HepG2 (cell line): ENCODE measurements at regions not wholly inside any gene's neighbourhood (a gene's known extent, or its start where the extent isn't known, plus 50 kb on each side); places are given as distances from the start of the nearest gene placed in this dataset.

ENCODE experiments used
- ATAC-seq: fragments of 200-7000 bp; cut with Tn5 transposase; 3 replicates; pipeline ENCODE4 v1.9.1; 2020; ENCODE audit warnings: mild to moderate bottlenecking, moderate library complexity
- BruUV-seq: library from RNA; stranded (reverse); fragments of 400-500 nt; replicated peaks from 2 replicates; lab custom pipeline; 2021; lab: Mats Ljungman, UMichigan
- CTCF ChIA-PET: fragments of 300-600 bp; formaldehyde crosslinking; extraction: SDS; loops from one replicate; lab custom pipeline; 2021; ENCODE audit warnings: low total read pairs, inconsistent platforms, low intra/inter-chr PET ratio; lab: Yijun Ruan, JAX
- POLR2A ChIA-PET: fragments of 350-600 bp; sonication (Branson Sonifier 250); formaldehyde crosslinking; loops from one replicate; lab custom pipeline; 2020; ENCODE audit warnings: antibody characterized with exemption, inconsistent platforms; lab: Yijun Ruan, JAX
- DNase-seq: peaks from one replicate; pipeline ENCODE4 v3.0.0-alpha.2; 2015; ENCODE audit warnings: low spot score
- FAIRE-seq: peaks from 3 replicates; lab custom pipeline; 2011; peaks lifted over from hg19 to GRCh38; lab: Jason Lieb, UNC
- H2AFZ ChIP-seq: one replicate; pipeline ENCODE4 v1.6.1; 2011; ENCODE audit warnings: low read length, inconsistent platforms
- H3K27ac ChIP-seq: fragments of 300-600 bp; 3 replicates; pipeline ENCODE4 v1.8.0; 2011; ENCODE audit warnings: mixed run types, mild to moderate bottlenecking, mixed read lengths, low read length, inconsistent platforms; ENCODE audit not compliant: insufficient read depth; ENCODE audit errors: extremely low read length
- H3K27me3 ChIP-seq, 2 experiments: fragments of 200-600 bp in 1 of 2; 2 replicates in 1 of 2; 3 replicates in 1 of 2; pipeline versions ENCODE4 v1.6.0 to v1.8.0; 2011; ENCODE audit warnings: low read length in 2 of 2, mild to moderate bottlenecking in 2 of 2, moderate library complexity in 2 of 2, inconsistent platforms in 1 of 2; ENCODE audit not compliant: insufficient read depth in 2 of 2, control insufficient read depth in 1 of 2
- H3K36me3 ChIP-seq, 2 experiments: fragments of 200-600 bp in 1 of 2; replicated peaks in 1 of 2; 2 replicates in 1 of 2; 3 replicates in 1 of 2; pipeline versions ENCODE4 v1.5.1 to v1.8.0; 2011; ENCODE audit warnings: low read length in 2 of 2, inconsistent platforms in 1 of 2; ENCODE audit not compliant: insufficient read depth in 2 of 2, control insufficient read depth in 1 of 2
- H3K4me1 ChIP-seq: 2 replicates; pipeline ENCODE4 v1.5.1; 2012; ENCODE audit warnings: low read length, inconsistent platforms; ENCODE audit not compliant: insufficient read depth
- H3K4me2 ChIP-seq: 2 replicates; pipeline ENCODE4 v1.6.0; 2011; ENCODE audit warnings: low read depth, low read length, inconsistent platforms
- H3K4me3 ChIP-seq, 3 experiments: fragments of 200-600 bp in 1 of 3; sonication (generic), shearing (Covaris generic) in 1 of 3; replicated peaks in 1 of 3; 2 replicates each; pipeline ENCODE4 v1.5.1; 2011 to 2016; ENCODE audit warnings: low read length in 3 of 3, inconsistent platforms in 2 of 3, low read depth in 2 of 3, mild to moderate bottlenecking in 2 of 3, control low read depth in 1 of 3, mixed read lengths in 1 of 3; ENCODE audit not compliant: insufficient read depth in 1 of 3
- H3K79me2 ChIP-seq: one replicate; pipeline ENCODE4 v1.6.1; 2011; ENCODE audit warnings: low read length, inconsistent platforms; ENCODE audit not compliant: insufficient read depth
- H3K9ac ChIP-seq: 2 replicates; pipeline ENCODE4 v1.6.0; 2011; ENCODE audit warnings: mild to moderate bottlenecking, low read depth, low read length, inconsistent platforms; ENCODE audit not compliant: insufficient read depth
- H3K9me3 ChIP-seq: 2 replicates; pipeline ENCODE4 v1.5.1; 2012; ENCODE audit warnings: mild to moderate bottlenecking, low read length
- H4K20me1 ChIP-seq: 2 replicates; pipeline ENCODE4 v1.6.0; 2011; ENCODE audit warnings: inconsistent platforms, mild to moderate bottlenecking, low read length, moderate library complexity; ENCODE audit not compliant: insufficient read depth
- ATF5 ChIP-seq: sonication (generic); formaldehyde crosslinking; IDR thresholded peaks from 2 replicates; pipeline ENCODE4 v1.4.0; 2020; ENCODE audit warnings: mild to moderate bottlenecking, low read depth, missing genetic modification reagents
- CEBPB ChIP-seq: IDR thresholded peaks from 2 replicates; pipeline ENCODE4 v1.6.1; 2011; ENCODE audit warnings: low read depth, low read length, improper control_type of control experiment, borderline replicate concordance
- CREM ChIP-seq, 2 experiments: sonication (generic) in 1 of 2; formaldehyde crosslinking in 1 of 2; IDR thresholded peaks; 2 replicates each; pipeline versions ENCODE4 v1.4.0 to v1.6.1; 2016 to 2020; ENCODE audit warnings: antibody characterized with exemption in 1 of 2, mild to moderate bottlenecking in 1 of 2, missing genetic modification reagents in 1 of 2
- HHEX ChIP-seq: IDR thresholded peaks from 2 replicates; pipeline ENCODE4 v1.6.1; 2016; ENCODE audit warnings: control low read depth
- MTF1 ChIP-seq: sonication (generic); formaldehyde crosslinking; IDR thresholded peaks from 2 replicates; pipeline ENCODE4 v1.5.0; 2020; ENCODE audit warnings: missing genetic modification reagents
- TARDBP ChIP-seq: sonication (generic); formaldehyde crosslinking; IDR thresholded peaks from 2 replicates; pipeline ENCODE4 v1.8.0; 2022; ENCODE audit warnings: mild to moderate bottlenecking, missing genetic modification reagents
- THAP7 ChIP-seq: sonication (generic); formaldehyde crosslinking; IDR thresholded peaks from 2 replicates; pipeline ENCODE4 v1.8.1; 2023; ENCODE audit warnings: mild to moderate bottlenecking, missing genetic modification reagents
- ZNF331 ChIP-seq: sonication (generic); formaldehyde crosslinking; IDR thresholded peaks from 2 replicates; pipeline ENCODE4 v1.4.0; 2020; ENCODE audit warnings: missing genetic modification reagents
- WGBS: methylation state at CpG from one replicate; pipeline ENCODE4 v1.1.6; 2017; ENCODE audit warnings: low lambda C conversion rate; 5-methylcytosine and 5-hydroxymethylcytosine counted together
- in situ Hi-C: cut with HindIII; loops from 2 replicates; pipeline ENCODE4 v1.10.0; 2017; ENCODE audit warnings: low pct_unique_long_range_greater_than_20kb; ENCODE audit not compliant: extremely low pct_ligation_motif_present
- intact Hi-C: fragments of 100-400 bp; cut with micrococcal nuclease; formaldehyde crosslinking; loops from one replicate; pipeline ENCODE4 v1.10.0; 2022; ENCODE audit not compliant: unreplicated experiment
- TF ChIP-seq, protein P1 (sequence below): sonication (generic); formaldehyde crosslinking; IDR thresholded peaks from 2 replicates; pipeline ENCODE4 v1.4.0; 2020; ENCODE audit warnings: missing genetic modification reagents, borderline replicate concordance
- TF ChIP-seq, protein P2 (sequence below): fragments of 450-650 bp; IDR thresholded peaks from 2 replicates; pipeline ENCODE4 v1.6.1; 2017; ENCODE audit warnings: mild to moderate bottlenecking

GRCh38 chr16:50444526-50444925 is 75.7 kb upstream of the BRD7 start:
- in situ Hi-C loops = no loop called here

GRCh38 chr16:50442221-50442620 is 73.4 kb upstream of the BRD7 start:
- DNase-seq (no peak), ATAC-seq (no peak), FAIRE-seq (no peak)
- H4K20me1 ChIP-seq = no peaks in the 10 kb centered on the region
- no peaks in the 10 kb centered on the region for H3K79me2 ChIP-seq
- peaks cover 23% of the 10 kb centered on the region for H3K9me3 ChIP-seq
- intact Hi-C loops (no loop called here), in situ Hi-C loops (no loop called here)
- 67% methylated on average over 3 of the region's 3 CpGs for WGBS
- no peaks in the 10 kb centered on the region for H3K27me3 ChIP-seq
- no peak overlapping the region for H2AFZ ChIP-seq
- ChIA-PET CTCF (no interaction called here), POLR2A (interaction anchor here (0.6 to 1.0 kb wide), 2 partner anchors 9 to 292 kb away, joined by 3 to 5 read pairs; no protein-coding TSS in a partner anchor)
- no TSS peak for BruUV-seq
- no peak overlapping the region for H3K9ac ChIP-seq
- peaks cover 39% of the 10 kb centered on the region for H3K4me1 ChIP-seq
- no peak overlapping the region for H3K4me2 ChIP-seq
- no peaks in the 10 kb centered on the region for H3K36me3 ChIP-seq
- H3K27ac ChIP-seq = no peak overlapping the region
- H3K4me3 ChIP-seq = no peak overlapping the region
- TF ChIP-seq ZNF331 (no peak), HHEX (CRISPR knock-in tag) (no peak), CREM (IDR thresholded peaks at IDR 0.05) (no peak), CREM (CRISPR knock-in tag; IDR thresholded peaks at IDR 0.05) (no peak), ATF5 (CRISPR knock-in tag) (no peak), THAP7 (CRISPR knock-in tag) (no peak)
- TF ChIP-seq, protein P1, sequence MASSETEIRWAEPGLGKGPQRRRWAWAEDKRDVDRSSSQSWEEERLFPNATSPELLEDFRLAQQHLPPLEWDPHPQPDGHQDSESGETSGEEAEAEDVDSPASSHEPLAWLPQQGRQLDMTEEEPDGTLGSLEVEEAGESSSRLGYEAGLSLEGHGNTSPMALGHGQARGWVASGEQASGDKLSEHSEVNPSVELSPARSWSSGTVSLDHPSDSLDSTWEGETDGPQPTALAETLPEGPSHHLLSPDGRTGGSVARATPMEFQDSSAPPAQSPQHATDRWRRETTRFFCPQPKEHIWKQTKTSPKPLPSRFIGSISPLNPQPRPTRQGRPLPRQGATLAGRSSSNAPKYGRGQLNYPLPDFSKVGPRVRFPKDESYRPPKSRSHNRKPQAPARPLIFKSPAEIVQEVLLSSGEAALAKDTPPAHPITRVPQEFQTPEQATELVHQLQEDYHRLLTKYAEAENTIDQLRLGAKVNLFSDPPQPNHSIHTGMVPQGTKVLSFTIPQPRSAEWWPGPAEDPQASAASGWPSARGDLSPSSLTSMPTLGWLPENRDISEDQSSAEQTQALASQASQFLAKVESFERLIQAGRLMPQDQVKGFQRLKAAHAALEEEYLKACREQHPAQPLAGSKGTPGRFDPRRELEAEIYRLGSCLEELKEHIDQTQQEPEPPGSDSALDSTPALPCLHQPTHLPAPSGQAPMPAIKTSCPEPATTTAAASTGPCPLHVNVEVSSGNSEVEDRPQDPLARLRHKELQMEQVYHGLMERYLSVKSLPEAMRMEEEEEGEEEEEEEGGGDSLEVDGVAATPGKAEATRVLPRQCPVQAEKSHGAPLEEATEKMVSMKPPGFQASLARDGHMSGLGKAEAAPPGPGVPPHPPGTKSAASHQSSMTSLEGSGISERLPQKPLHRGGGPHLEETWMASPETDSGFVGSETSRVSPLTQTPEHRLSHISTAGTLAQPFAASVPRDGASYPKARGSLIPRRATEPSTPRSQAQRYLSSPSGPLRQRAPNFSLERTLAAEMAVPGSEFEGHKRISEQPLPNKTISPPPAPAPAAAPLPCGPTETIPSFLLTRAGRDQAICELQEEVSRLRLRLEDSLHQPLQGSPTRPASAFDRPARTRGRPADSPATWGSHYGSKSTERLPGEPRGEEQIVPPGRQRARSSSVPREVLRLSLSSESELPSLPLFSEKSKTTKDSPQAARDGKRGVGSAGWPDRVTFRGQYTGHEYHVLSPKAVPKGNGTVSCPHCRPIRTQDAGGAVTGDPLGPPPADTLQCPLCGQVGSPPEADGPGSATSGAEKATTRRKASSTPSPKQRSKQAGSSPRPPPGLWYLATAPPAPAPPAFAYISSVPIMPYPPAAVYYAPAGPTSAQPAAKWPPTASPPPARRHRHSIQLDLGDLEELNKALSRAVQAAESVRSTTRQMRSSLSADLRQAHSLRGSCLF (CRISPR knock-in tag) = no peak
- TF ChIP-seq, protein P2, sequence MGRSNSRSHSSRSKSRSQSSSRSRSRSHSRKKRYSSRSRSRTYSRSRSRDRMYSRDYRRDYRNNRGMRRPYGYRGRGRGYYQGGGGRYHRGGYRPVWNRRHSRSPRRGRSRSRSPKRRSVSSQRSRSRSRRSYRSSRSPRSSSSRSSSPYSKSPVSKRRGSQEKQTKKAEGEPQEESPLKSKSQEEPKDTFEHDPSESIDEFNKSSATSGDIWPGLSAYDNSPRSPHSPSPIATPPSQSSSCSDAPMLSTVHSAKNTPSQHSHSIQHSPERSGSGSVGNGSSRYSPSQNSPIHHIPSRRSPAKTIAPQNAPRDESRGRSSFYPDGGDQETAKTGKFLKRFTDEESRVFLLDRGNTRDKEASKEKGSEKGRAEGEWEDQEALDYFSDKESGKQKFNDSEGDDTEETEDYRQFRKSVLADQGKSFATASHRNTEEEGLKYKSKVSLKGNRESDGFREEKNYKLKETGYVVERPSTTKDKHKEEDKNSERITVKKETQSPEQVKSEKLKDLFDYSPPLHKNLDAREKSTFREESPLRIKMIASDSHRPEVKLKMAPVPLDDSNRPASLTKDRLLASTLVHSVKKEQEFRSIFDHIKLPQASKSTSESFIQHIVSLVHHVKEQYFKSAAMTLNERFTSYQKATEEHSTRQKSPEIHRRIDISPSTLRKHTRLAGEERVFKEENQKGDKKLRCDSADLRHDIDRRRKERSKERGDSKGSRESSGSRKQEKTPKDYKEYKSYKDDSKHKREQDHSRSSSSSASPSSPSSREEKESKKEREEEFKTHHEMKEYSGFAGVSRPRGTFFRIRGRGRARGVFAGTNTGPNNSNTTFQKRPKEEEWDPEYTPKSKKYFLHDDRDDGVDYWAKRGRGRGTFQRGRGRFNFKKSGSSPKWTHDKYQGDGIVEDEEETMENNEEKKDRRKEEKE = no peak

More at GRCh38 chr16:50444526-50444925, 75.7 kb upstream of the BRD7 start:
- FAIRE-seq (no peak), ATAC-seq (no peak)
- CTCF ChIA-PET = no interaction called here
- WGBS = 38% methylated on average over 1 of the region's 1 CpG
- no peak overlapping the region for H2AFZ ChIP-seq
- intact Hi-C loops = no loop called here
- no peak for TF ChIP-seq TARDBP
- 0 out of 2 replicates have a peak, but pooled peaks have one; percentile 18 for TF ChIP-seq CEBPB
- no peak for TF ChIP-seq MTF1
- TF ChIP-seq, all 625 proteins: peak for 1
- DNase-seq = no peak
- Histone ChIP-seq H4K20me1 (no peaks in the 10 kb centered on the region), H3K4me2 (no peak overlapping the region), H3K9ac (no peak overlapping the region), H3K4me1 (peaks cover 26% of the 10 kb centered on the region), H3K4me3 (no peak overlapping the region), H3K36me3 (no peaks in the 10 kb centered on the region), H3K9me3 (peaks cover 12% of the 10 kb centered on the region), H3K79me2 (no peaks in the 10 kb centered on the region), H3K27me3 (no peaks in the 10 kb centered on the region), H3K27ac (no peak overlapping the region)
- no TSS peak for BruUV-seq
- POLR2A ChIA-PET = interaction anchor here (1.2 to 1.5 kb wide), 2 partner anchors 19 to 61 kb away, joined by 3 read pairs; no protein-coding TSS in a partner anchor
